Activated CD4-positive, alpha-beta memory T cell treated with anti-CD3 and anti-CD28 coated beads, Interleukin-2, amount 10 ng/mL, durations not matched to agents 7 days and 5 days (primary cell): ENCODE measurements at regions not wholly inside any gene's neighbourhood (a gene's known extent, or its start where the extent isn't known, plus 50 kb on each side); places are given as distances from the start of the nearest gene placed in this dataset.

Source experiments
- CTCF ChIA-PET: fragments of 350-600 bp; sonication (Branson Sonifier 250); formaldehyde crosslinking; loops from one replicate; lab custom pipeline; 2021; ENCODE audit warnings: antibody characterized with exemption, inconsistent platforms; lab: Charles Lee
- POLR2A ChIA-PET: fragments of 350-600 bp; sonication (Branson Sonifier 250); formaldehyde crosslinking; loops from one replicate; lab custom pipeline; 2021; ENCODE audit warnings: antibody characterized with exemption; lab: Charles Lee
- DNase-seq: peaks from one replicate; pipeline ENCODE4 v3.0.0-alpha.2; 2020
- H3K27ac Mint-ChIP-seq: one replicate; pipeline ENCODE4 v1.8.0; 2021; ENCODE audit warnings: mild to moderate bottlenecking, mixed read lengths
- H3K27me3 Mint-ChIP-seq: one replicate; pipeline ENCODE4 v1.8.0; 2021; ENCODE audit warnings: mixed read lengths
- H3K36me3 Mint-ChIP-seq: one replicate; pipeline ENCODE4 v1.8.0; 2021; ENCODE audit warnings: low read depth, mixed read lengths
- H3K4me1 Mint-ChIP-seq: one replicate; pipeline ENCODE4 v1.8.0; 2021; ENCODE audit warnings: mixed read lengths
- H3K4me3 Mint-ChIP-seq: one replicate; pipeline ENCODE4 v1.8.0; 2021; ENCODE audit warnings: mild to moderate bottlenecking, mixed read lengths
- H3K9me3 Mint-ChIP-seq: one replicate; pipeline ENCODE4 v1.8.0; 2021; ENCODE audit warnings: mixed read lengths

DNA sequence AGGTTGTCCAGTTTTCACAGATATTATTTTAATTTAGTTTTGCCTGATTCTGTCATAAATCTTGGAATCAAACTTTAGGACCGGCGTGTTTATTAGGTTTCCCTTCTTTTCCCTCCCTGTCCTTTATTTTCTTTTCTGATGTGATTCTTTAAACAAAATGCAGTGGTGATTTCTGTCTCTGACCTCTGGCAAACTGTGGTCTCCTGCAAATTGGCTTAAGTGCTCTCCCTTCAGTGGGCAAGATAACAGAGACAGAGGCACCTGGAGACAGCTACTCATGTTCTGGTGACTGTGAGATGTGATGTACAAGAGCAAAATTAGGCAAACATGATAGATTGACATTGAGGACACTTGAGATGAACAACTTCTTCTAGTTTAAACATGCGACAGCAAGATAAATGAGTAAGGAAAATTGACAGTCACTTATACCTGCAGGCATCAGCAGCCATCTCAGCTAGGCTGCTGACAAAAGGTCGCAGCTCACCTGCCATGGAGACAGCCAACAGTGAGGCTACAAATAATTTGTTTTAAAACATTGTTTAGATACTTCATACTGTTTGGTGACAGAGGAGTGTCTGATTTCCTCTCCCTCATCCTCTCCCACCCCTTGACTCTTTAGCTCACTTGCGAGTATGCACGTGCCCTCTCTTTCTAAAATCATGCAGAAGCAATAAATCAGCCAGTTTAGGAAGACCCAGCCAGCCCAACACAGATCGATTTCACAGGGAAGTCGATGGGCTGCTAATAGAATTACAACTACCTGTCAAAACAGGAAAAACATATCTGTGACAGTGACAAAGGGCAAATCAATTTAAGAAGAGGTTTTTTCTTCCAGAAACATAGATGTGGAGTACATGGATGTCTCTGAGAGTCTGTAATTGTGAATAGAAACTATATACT lies 63.4 kb upstream of the MAP3K7 start:
- Mint-ChIP-seq H3K27ac (no peak overlapping the region), H3K27me3 (peaks cover 3% of the 10 kb centered on the region), H3K36me3 (no peaks in the 10 kb centered on the region), H3K9me3 (no peaks in the 10 kb centered on the region), H3K4me3 (no peak overlapping the region), H3K4me1 (no peaks in the 10 kb centered on the region)
- CTCF ChIA-PET: no interaction called here
- POLR2A ChIA-PET: no interaction called here
- DNase-seq: no peak

DNA sequence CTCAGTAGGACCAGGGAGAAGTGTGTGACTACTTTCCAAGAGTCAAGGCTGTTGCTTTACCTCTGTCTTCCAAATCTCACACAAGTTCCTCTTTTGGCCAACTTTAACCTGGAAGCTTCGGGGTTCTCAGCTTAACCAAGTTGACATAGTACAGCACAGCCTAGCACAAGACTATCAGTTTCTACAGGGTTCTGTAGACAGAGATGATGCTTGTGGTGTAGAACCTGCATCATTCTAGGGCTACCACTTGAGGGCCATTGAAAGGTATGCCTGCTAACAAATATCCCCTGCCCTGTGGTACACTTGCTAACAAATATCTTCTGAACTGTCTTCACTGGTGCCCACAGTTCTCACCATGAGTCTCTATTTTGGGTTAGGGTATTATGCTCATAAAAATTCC lies 62.0 kb upstream of the MAP3K7 start:
- Mint-ChIP-seq H3K27me3 (peaks cover 5% of the 10 kb centered on the region), H3K4me1 (no peaks in the 10 kb centered on the region), H3K4me3 (no peak overlapping the region), H3K36me3 (no peaks in the 10 kb centered on the region), H3K27ac (no peak overlapping the region), H3K9me3 (no peaks in the 10 kb centered on the region)
- CTCF ChIA-PET: no interaction called here
- no peak for DNase-seq
- POLR2A ChIA-PET: no interaction called here

GRCh38 chr6:90646940-90647339 lies 60.1 kb upstream of the MAP3K7 start:
- Mint-ChIP-seq H3K27ac (no peak overlapping the region), H3K4me3 (no peak overlapping the region), H3K36me3 (no peaks in the 10 kb centered on the region), H3K27me3 (peaks cover 16% of the 10 kb centered on the region), H3K4me1 (no peaks in the 10 kb centered on the region), H3K9me3 (no peaks in the 10 kb centered on the region)
- no peak for DNase-seq
- POLR2A ChIA-PET: no interaction called here
- CTCF ChIA-PET: no interaction called here

DNA sequence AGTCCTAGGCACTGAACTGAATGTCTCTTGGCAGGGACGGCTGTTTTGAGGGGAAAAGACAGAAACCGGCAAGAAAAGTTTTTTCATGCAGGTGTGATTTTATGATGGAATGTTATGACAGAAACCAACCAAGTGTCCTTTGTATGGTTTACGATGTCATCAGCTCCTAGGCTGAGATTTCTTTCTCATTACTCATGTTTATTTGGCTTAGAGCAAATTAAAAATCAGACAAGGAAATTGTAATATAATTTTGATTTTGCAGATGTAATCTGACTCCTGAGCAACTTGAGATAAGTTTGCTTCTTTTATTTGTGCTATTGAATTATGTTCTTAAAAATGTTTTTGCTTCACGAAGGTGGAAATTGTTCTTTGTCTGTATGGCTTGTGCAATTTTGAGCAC lies 58.8 kb upstream of the MAP3K7 start:
- H3K4me3 Mint-ChIP-seq: no peak overlapping the region
- no peaks in the 10 kb centered on the region for H3K36me3 Mint-ChIP-seq
- DNase-seq: no peak
- H3K4me1 Mint-ChIP-seq: no peaks in the 10 kb centered on the region
- ChIA-PET CTCF (no interaction called here), POLR2A (no interaction called here)
- peaks cover 19% of the 10 kb centered on the region for H3K27me3 Mint-ChIP-seq
- H3K9me3 Mint-ChIP-seq: no peaks in the 10 kb centered on the region
- H3K27ac Mint-ChIP-seq: no peak overlapping the region

GRCh38 chr6:90644492-90644891 lies 57.6 kb upstream of the MAP3K7 start:
- POLR2A ChIA-PET: no interaction called here
- no peak overlapping the region for H3K27ac Mint-ChIP-seq
- CTCF ChIA-PET: no interaction called here
- no peaks in the 10 kb centered on the region for H3K9me3 Mint-ChIP-seq
- no peak for DNase-seq
- no peaks in the 10 kb centered on the region for H3K36me3 Mint-ChIP-seq
- peaks cover 27% of the 10 kb centered on the region for H3K27me3 Mint-ChIP-seq
- H3K4me3 Mint-ChIP-seq: no peak overlapping the region
- no peaks in the 10 kb centered on the region for H3K4me1 Mint-ChIP-seq

DNA sequence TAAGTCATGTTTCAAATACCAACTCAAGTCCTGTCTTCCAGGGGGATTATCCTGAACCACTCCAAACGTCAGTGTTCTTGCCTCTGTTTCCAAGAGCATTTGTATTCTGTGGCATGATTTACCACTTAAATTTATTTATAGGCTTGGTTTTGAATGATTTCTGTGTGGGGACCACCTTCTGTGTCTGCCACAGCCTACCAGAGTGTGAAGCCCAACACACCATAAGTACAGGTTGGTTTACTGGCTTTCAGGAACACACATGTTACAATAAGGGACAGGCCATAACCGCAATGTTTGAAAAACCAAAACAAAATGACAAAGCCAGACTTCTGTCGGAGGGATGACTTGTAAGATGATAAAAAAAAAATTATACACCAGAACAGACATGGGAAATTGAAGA lies 56.5 kb upstream of the MAP3K7 start:
- H3K27me3 Mint-ChIP-seq: peaks cover 31% of the 10 kb centered on the region
- no peak overlapping the region for H3K27ac Mint-ChIP-seq
- ChIA-PET CTCF (no interaction called here), POLR2A (no interaction called here)
- no peak overlapping the region for H3K4me3 Mint-ChIP-seq
- H3K4me1 Mint-ChIP-seq: no peaks in the 10 kb centered on the region
- no peaks in the 10 kb centered on the region for H3K9me3 Mint-ChIP-seq
- DNase-seq: no peak
- no peaks in the 10 kb centered on the region for H3K36me3 Mint-ChIP-seq

GRCh38 chr6:90637320-90637719 lies 50.4 kb upstream of the MAP3K7 start:
- ChIA-PET POLR2A (no interaction called here), CTCF (no interaction called here)
- Mint-ChIP-seq H3K4me1 (no peaks in the 10 kb centered on the region), H3K27me3 (peaks cover 25% of the 10 kb centered on the region), H3K36me3 (no peaks in the 10 kb centered on the region), H3K4me3 (no peak overlapping the region), H3K27ac (no peak overlapping the region), H3K9me3 (no peaks in the 10 kb centered on the region)
- no peak for DNase-seq
